ENCODE measurements at regions not wholly inside any gene's neighbourhood (a gene's known extent, or its start where the extent isn't known, plus 50 kb on each side); places are given as distances from the start of the nearest gene placed in this dataset.

DNA sequence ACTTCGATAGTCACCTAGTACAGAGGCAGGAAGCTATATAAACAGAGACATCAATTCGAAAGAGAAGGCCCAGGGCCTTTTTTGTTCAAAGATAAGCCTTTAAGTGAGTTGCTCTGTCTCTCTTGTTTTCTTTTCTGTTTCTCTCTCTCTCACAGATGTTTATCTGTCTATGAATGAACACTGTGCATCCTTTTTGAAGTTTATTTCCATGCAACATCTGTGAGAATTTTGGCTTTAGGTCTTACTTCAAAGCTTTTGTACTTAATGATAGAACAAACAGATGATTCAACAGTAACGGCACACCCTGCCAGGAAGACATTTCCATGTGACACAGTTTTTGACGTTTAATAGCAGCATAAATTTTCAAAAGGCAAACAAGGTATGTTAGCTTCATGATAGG is 1413.1 kb upstream of the CDH6 start:
- ChIA-PET CTCF (interaction anchor here (0.6 kb wide), 1 partner anchor 38 kb away, joined by 3 read pairs; no protein-coding TSS in a partner anchor), POLR2A (ENCODE audit: low non-redundant PET) (no interaction called here)
- H3K27ac ChIP-seq: no peak overlapping the region
- TF ChIP-seq, protein P1, sequence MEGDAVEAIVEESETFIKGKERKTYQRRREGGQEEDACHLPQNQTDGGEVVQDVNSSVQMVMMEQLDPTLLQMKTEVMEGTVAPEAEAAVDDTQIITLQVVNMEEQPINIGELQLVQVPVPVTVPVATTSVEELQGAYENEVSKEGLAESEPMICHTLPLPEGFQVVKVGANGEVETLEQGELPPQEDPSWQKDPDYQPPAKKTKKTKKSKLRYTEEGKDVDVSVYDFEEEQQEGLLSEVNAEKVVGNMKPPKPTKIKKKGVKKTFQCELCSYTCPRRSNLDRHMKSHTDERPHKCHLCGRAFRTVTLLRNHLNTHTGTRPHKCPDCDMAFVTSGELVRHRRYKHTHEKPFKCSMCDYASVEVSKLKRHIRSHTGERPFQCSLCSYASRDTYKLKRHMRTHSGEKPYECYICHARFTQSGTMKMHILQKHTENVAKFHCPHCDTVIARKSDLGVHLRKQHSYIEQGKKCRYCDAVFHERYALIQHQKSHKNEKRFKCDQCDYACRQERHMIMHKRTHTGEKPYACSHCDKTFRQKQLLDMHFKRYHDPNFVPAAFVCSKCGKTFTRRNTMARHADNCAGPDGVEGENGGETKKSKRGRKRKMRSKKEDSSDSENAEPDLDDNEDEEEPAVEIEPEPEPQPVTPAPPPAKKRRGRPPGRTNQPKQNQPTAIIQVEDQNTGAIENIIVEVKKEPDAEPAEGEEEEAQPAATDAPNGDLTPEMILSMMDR (conservative IDR thresholded peaks at IDR 0.05; ENCODE audit: low read depth): no peak
- no peak for DNase-seq (ENCODE audit: low spot score)

DNA sequence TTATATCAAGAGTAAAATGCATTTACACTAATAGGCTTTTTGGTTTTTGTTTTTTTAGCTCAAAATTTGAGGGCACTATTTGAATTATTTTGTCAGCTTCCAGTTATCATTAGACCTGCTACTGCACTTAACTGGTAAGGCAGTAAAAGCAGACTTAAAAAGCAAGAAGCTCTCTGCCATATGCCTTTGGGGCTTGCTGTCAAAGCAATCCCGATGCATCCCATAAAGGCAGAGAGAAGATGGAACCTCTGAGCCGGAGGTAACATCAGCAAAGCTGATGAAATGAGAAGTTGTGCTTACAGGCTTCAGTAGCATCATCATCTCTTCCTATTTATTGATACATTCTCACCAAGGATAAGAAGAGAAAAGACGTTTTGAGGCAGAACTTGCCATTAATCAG is 1414.3 kb upstream of the CDH6 start:
- no peak overlapping the region for H3K27ac ChIP-seq
- ChIA-PET CTCF (interaction anchor here (0.6 kb wide), 1 partner anchor 1167 kb away, joined by 5 read pairs; no protein-coding TSS in a partner anchor), POLR2A (ENCODE audit: low non-redundant PET) (no interaction called here)
- TF ChIP-seq, protein P1 (conservative IDR thresholded peaks at IDR 0.05; ENCODE audit: low read depth): no peak
- no peak for DNase-seq (ENCODE audit: low spot score)

DNA sequence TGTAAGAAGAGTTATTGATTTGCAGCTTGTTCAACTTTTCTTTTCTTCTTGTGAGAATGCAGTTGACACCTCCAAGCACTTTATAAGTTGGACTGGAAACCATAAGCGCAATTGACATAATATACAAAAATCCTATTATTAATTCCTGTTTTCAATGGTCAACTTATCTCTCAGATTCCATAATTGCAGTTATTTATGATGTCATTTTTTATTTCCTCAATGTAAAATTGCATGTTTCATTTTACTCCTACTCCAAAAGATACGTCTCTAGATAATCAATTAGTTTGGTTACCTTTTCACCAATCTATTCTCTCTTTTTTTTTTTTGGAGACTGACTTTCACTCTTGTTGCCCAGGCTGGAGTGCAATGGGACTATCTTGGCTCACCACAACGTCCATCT is 1416.1 kb upstream of the CDH6 start:
- ChIA-PET CTCF (interaction anchor here (0.7 kb wide), 1 partner anchor 425 kb away, joined by 3 read pairs; no protein-coding TSS in a partner anchor), POLR2A (ENCODE audit: low non-redundant PET) (no interaction called here)
- no peak for DNase-seq (ENCODE audit: low spot score)
- TF ChIP-seq, protein P1 (conservative IDR thresholded peaks at IDR 0.05; ENCODE audit: low read depth): no peak
- H3K27ac ChIP-seq: no peak overlapping the region

DNA sequence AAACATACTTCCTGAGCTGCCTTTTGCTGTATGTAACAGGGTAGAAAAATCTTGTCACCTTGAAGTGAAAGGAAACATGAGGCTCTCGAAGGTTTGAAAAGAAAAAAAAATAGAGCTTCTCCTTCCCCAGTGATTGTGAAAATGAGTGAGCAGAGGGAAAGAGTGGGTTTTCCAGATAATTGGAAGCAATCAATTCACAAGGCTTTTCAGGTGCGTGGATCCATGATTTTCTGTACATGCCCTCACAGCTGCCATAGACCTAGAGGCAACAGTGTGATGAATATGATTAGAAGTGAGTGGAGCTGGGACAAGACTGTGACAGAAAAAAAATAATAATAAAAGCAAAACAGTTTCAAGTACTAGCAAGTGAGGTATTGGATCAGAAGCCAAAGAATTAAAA is 1422.5 kb upstream of the CDH6 start:
- TF ChIP-seq, protein P1 (conservative IDR thresholded peaks at IDR 0.05; ENCODE audit: low read depth): no peak
- no peak overlapping the region for H3K27ac ChIP-seq
- no peak for DNase-seq (ENCODE audit: low spot score)
- CTCF ChIA-PET: interaction anchor here (0.7 kb wide), 1 partner anchor 1631 kb away, joined by 6 read pairs; no protein-coding TSS in a partner anchor
- POLR2A ChIA-PET (ENCODE audit: low non-redundant PET): no interaction called here

DNA sequence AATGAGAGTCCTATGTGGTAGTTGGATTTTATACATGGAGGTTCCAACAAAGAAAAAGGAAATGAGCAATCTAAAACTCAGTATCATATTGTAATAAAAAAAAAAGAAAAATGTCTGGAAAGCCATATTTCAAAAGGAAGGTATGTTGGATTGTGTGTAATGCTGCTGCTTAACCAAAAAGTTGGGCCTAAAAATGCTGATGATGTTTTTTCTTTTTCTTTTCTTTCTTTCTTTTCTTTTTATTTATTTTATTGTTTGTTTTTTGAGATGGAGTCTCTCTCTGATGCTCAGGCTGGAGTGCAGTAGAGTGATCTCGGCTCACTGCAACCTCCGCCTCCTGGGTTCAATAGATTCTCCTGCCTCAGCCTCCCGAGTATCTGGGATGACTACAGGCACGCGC is 1424.0 kb upstream of the CDH6 start:
- no peak for DNase-seq (ENCODE audit: low spot score)
- ChIA-PET CTCF (no interaction called here), POLR2A (ENCODE audit: low non-redundant PET) (no interaction called here)
- TF ChIP-seq, protein P1 (conservative IDR thresholded peaks at IDR 0.05; ENCODE audit: low read depth): no peak
- H3K27ac ChIP-seq: no peak overlapping the region

DNA sequence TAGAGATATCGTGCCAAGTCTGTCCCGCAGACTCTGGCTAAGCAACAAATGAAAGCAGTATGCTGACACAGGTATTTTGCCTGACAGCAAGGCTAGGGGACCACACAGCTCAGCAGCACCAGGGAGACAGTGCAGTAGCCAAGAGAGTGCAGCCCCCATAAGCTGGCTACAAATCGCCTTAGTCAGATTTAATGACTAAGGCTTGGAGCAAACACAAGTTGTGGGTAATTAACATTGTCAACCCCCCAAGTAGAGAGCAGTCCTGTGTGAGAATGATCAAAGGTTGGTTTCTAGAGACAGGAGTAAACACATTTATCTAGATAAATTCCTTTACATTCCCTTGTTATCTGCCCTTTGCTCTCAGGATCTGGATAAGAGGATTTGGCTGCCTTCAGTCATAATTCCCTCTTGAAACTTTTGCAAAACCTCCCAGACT is 1434.5 kb upstream of the CDH6 start:
- ChIA-PET CTCF (interaction anchor here (0.5 kb wide), 1 partner anchor 1196 kb away, joined by 5 read pairs; no protein-coding TSS in a partner anchor), POLR2A (ENCODE audit: low non-redundant PET) (no interaction called here)
- H3K27ac ChIP-seq: no peak overlapping the region
- TF ChIP-seq, protein P1 (conservative IDR thresholded peaks at IDR 0.05; ENCODE audit: low read depth): no peak
- no peak for DNase-seq (ENCODE audit: low spot score)
